22Rv1 (cell line): ENCODE measurements at regions not wholly inside any gene's neighbourhood (a gene's known extent, or its start where the extent isn't known, plus 50 kb on each side); places are given as distances from the start of the nearest gene placed in this dataset.
"Not testable (repeated sequence)": the region's sequence is repeated elsewhere in the genome, so short reads cannot be mapped to it uniquely, and the experiment has no call there.

ENCODE experiments used
- H3K27ac ChIP-seq: fragments of 450-650 bp; 2 replicates; pipeline ENCODE4 v1.5.1; 2017
- CTCF ChIP-seq: fragments of 450-650 bp; IDR thresholded peaks from 2 replicates; pipeline ENCODE4 v1.5.1; 2017; ENCODE audit warnings: mild to moderate bottlenecking
- ZFX ChIP-seq: fragments of 450-650 bp; IDR thresholded peaks from 2 replicates; pipeline ENCODE4 v1.6.1; 2017; ENCODE audit warnings: antibody characterized with exemption, borderline replicate concordance

- no peak for TF ChIP-seq ZFX
- no peak for TF ChIP-seq CTCF
- H3K27ac ChIP-seq, result no peak overlapping the region
Observed at GRCh38 chr11:135017296-135017695, 605.3 kb upstream of the B3GAT1 start.

- no peak for TF ChIP-seq CTCF
- no peak for TF ChIP-seq ZFX
- no peak overlapping the region for H3K27ac ChIP-seq
Observed at GRCh38 chr11:135015966-135016365, 603.9 kb upstream of the B3GAT1 start.

GRCh38 chr11:135011313-135011712 lies 599.3 kb upstream of the B3GAT1 start:
- H3K27ac ChIP-seq, result not testable (repeated sequence)

- no peak overlapping the region for H3K27ac ChIP-seq
- TF ChIP-seq CTCF, result no peak
- TF ChIP-seq ZFX, result no peak
Observed at GRCh38 chr11:135009125-135009524, 597.1 kb upstream of the B3GAT1 start.

GRCh38 chr11:135008412-135008811 lies 596.4 kb upstream of the B3GAT1 start:
- TF ChIP-seq CTCF (no peak), ZFX (no peak)
- no peak overlapping the region for H3K27ac ChIP-seq

GRCh38 chr11:135008001-135008405 lies 596.0 kb upstream of the B3GAT1 start:
- H3K27ac ChIP-seq, result no peak overlapping the region
- TF ChIP-seq ZFX, result no peak
- TF ChIP-seq CTCF, result no peak

- TF ChIP-seq ZFX (no peak), CTCF (no peak)
Observed at GRCh38 chr11:135006800-135007199, 594.8 kb upstream of the B3GAT1 start.

GRCh38 chr11:135004495-135004894 lies 592.5 kb upstream of the B3GAT1 start:
- TF ChIP-seq ZFX (no peak), CTCF (no peak)
- H3K27ac ChIP-seq, result no peak overlapping the region

More at GRCh38 chr11:135006800-135007199, 594.8 kb upstream of the B3GAT1 start:
- no peak overlapping the region for H3K27ac ChIP-seq
